ENCODE measurements at regions not wholly inside any gene's neighbourhood (a gene's known extent, or its start where the extent isn't known, plus 50 kb on each side); places are given as distances from the start of the nearest gene placed in this dataset.

DNA sequence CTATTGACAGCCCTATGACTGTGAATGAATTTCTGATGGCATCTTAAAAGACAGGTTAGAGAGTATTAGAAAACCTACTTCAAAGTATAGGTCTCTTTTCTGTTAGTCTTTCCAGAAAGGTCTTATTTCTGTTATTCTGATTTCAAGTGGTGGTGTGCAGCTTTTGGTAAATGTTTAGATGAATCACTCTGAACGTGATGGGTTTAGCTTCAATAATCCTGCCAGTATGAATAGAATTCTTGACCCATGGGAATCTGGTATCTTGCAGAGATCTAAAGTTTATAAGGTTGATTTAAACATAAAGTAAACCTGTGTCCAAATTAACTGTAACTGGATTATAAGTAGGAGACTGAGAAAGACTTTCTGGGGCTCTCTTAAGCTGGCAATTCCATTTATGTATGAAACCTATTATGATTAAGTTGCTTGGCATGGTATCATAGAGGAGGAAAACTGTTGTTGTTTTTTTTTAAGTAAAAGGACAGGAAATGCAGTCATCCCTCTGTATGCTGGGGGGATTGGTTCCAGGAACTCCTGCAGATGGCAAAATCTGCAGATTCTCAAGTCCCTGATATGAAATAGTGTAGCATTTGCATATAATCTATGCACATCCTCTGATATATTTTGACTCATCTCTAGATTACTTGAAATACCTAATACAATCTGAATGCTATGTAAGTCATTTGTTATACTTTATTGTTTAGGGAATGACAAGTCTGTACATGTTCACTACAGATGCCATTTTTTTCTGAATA, 77.0 kb upstream of the ADAMTS19 start:
- H2AFZ ChIP-seq (ENCODE audit: insufficient read depth, low read length, poor library complexity) = no peak overlapping the region
- no peaks in the 10 kb centered on the region for H3K79me1 ChIP-seq (ENCODE audit: low read length)
- no peak overlapping the region for H4K91ac ChIP-seq (ENCODE audit: low read depth, low read length)
- H3K36me3 ChIP-seq (ENCODE audit: control insufficient read depth in 1 of 2, insufficient read depth in 2 of 2, low read length in 2 of 2) = no peaks in the 10 kb centered on the region
- no peak overlapping the region for H2BK120ac ChIP-seq (ENCODE audit: insufficient read depth, low read length, poor library complexity)
- H2AK5ac ChIP-seq (ENCODE audit: low read length) = no peak overlapping the region
- H3K4me1 ChIP-seq (ENCODE audit: control insufficient read depth in 1 of 2, insufficient read depth in 2 of 2, low read length in 2 of 2) = peaks cover 0 to 3% of the 10 kb centered on the region in 2 experiments
- H3K4me2 ChIP-seq (ENCODE audit: low read length) = no peak overlapping the region
- no peak overlapping the region for H3K27ac ChIP-seq (ENCODE audit: low read depth, low read length)
- H3K4ac ChIP-seq (ENCODE audit: low read depth, low read length) = no peak overlapping the region
- H3K23ac ChIP-seq (ENCODE audit: low read length) = no peak overlapping the region
- H3K4me3 ChIP-seq (ENCODE audit: low read depth, low read length) = no peak overlapping the region
- H4K12ac ChIP-seq (ENCODE audit: low read depth, low read length) = no peak overlapping the region
- H3K27me3 ChIP-seq (ENCODE audit: insufficient read depth, low read length) = no peaks in the 10 kb centered on the region
- DNase-seq = no peak
- no peak overlapping the region for H3K18ac ChIP-seq (ENCODE audit: low read length)
- no peak overlapping the region for H4K8ac ChIP-seq (ENCODE audit: low read depth, low read length)
- H3K9ac ChIP-seq (ENCODE audit: low read length) = no peak overlapping the region
- H3K79me2 ChIP-seq (ENCODE audit: control insufficient read depth, insufficient read depth, low read length, poor library complexity) = no peaks in the 10 kb centered on the region
- H2BK5ac ChIP-seq (ENCODE audit: low read depth, low read length, poor library complexity) = no peak overlapping the region
- no CpG with 5 or more reads among the region's 1 CpG for WGBS (ENCODE audit: extremely low coverage, insufficient coverage, insufficient read length)
- H2BK12ac ChIP-seq (ENCODE audit: low read length) = no peak overlapping the region
- H3K9me3 ChIP-seq (ENCODE audit: insufficient read depth, low read depth, low read length) = no peaks in the 10 kb centered on the region
- H3K14ac ChIP-seq (ENCODE audit: low read length) = no peak overlapping the region

DNA sequence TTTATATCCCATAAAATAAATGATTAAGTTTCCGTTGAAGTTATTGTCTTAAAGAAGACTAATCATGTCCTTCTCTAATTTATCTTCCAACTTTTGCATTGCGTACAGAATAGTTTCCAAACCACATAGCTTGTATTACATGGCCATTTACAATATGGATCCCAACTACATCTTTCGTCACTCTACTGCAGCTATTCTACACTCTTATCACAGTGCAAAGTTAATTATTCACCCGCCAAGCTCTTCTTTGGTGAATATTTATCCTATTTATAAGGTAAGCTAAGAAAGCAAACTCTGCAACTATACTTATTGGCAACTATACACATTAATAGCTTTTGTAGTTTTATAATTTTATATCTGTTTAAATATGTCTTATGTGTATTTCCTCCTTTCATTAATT, 75.9 kb upstream of the ADAMTS19 start:
- Histone ChIP-seq H4K12ac (ENCODE audit: low read depth, low read length) (no peak overlapping the region), H3K18ac (ENCODE audit: low read length) (no peak overlapping the region), H4K8ac (ENCODE audit: low read depth, low read length) (no peak overlapping the region), H3K4me2 (ENCODE audit: low read length) (no peak overlapping the region), H3K4me1 (ENCODE audit: control insufficient read depth in 1 of 2, insufficient read depth in 2 of 2, low read length in 2 of 2) (peaks cover 0 to 3% of the 10 kb centered on the region in 2 experiments), H3K9me3 (ENCODE audit: insufficient read depth, low read depth, low read length) (no peaks in the 10 kb centered on the region), H3K4me3 (ENCODE audit: low read depth, low read length) (no peak overlapping the region), H4K91ac (ENCODE audit: low read depth, low read length) (no peak overlapping the region), H2AFZ (ENCODE audit: insufficient read depth, low read length, poor library complexity) (no peak overlapping the region), H3K9ac (ENCODE audit: low read length) (no peak overlapping the region), H3K36me3 (ENCODE audit: control insufficient read depth in 1 of 2, insufficient read depth in 2 of 2, low read length in 2 of 2) (no peaks in the 10 kb centered on the region), H2BK5ac (ENCODE audit: low read depth, low read length, poor library complexity) (no peak overlapping the region), H2BK12ac (ENCODE audit: low read length) (no peak overlapping the region), H3K14ac (ENCODE audit: low read length) (no peak overlapping the region), H3K79me1 (ENCODE audit: low read length) (no peaks in the 10 kb centered on the region), H3K27ac (ENCODE audit: low read depth, low read length) (no peak overlapping the region), H2BK120ac (ENCODE audit: insufficient read depth, low read length, poor library complexity) (no peak overlapping the region), H3K27me3 (ENCODE audit: insufficient read depth, low read length) (no peaks in the 10 kb centered on the region), H3K23ac (ENCODE audit: low read length) (no peak overlapping the region), H3K79me2 (ENCODE audit: control insufficient read depth, insufficient read depth, low read length, poor library complexity) (no peaks in the 10 kb centered on the region), H2AK5ac (ENCODE audit: low read length) (no peak overlapping the region), H3K4ac (ENCODE audit: low read depth, low read length) (no peak overlapping the region)
- no CpG with 5 or more reads among the region's 4 CpGs for WGBS (ENCODE audit: extremely low coverage, insufficient coverage, insufficient read length)
- no peak for DNase-seq

DNA sequence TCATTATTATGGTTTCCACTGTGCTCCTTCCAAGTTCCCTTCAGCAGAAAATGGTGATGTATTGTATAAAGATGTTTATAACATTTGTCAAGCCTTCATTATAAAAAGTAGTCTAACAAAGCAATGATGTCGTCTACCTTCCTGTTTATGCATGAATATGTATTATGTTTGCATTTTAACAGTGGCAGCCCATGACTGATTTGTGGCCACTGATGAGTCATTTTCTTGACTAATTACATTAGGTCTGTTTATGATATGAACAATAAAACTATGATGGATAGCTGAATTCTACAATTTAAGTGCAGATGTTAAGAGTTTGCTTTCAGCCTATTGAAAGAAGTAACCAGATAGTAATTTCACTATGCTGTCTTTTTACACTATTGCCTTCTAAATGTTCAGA, 75.4 kb upstream of the ADAMTS19 start:
- WGBS (ENCODE audit: extremely low coverage, insufficient coverage, insufficient read length) = no CpG with 5 or more reads among the region's 1 CpG

DNA sequence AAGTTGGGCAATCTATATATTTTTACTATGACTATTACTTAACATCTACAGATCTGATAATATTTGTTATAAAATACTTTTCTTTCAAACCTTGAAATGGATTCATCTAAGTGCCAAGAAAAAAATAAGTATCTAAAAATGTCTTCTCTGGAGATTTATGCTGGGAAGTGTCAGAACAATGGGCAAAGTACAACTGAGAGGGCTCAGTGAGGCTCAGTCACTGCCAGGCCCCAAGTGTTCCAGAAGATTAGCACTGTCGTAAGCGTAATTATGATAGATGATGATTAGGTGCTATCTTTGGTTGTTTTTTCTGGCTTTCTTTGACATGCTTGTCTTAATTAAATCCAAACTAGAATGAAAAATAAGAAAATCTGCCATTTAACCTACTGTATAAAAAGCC, 72.2 kb upstream of the ADAMTS19 start:
- Histone ChIP-seq H4K12ac (ENCODE audit: low read depth, low read length) (no peak overlapping the region), H3K36me3 (ENCODE audit: control insufficient read depth in 1 of 2, insufficient read depth in 2 of 2, low read length in 2 of 2) (no peaks in the 10 kb centered on the region), H4K8ac (ENCODE audit: low read depth, low read length) (no peak overlapping the region), H3K4me3 (ENCODE audit: low read depth, low read length) (no peak overlapping the region), H3K4me2 (ENCODE audit: low read length) (no peak overlapping the region), H3K18ac (ENCODE audit: low read length) (no peak overlapping the region), H2AK5ac (ENCODE audit: low read length) (no peak overlapping the region), H3K4ac (ENCODE audit: low read depth, low read length) (no peak overlapping the region), H3K79me1 (ENCODE audit: low read length) (no peaks in the 10 kb centered on the region), H3K14ac (ENCODE audit: low read length) (no peak overlapping the region), H3K9ac (ENCODE audit: low read length) (no peak overlapping the region), H3K4me1 (ENCODE audit: control insufficient read depth in 1 of 2, insufficient read depth in 2 of 2, low read length in 2 of 2) (no peaks in the 10 kb centered on the region), H3K27ac (ENCODE audit: low read depth, low read length) (no peak overlapping the region), H4K91ac (ENCODE audit: low read depth, low read length) (no peak overlapping the region), H3K27me3 (ENCODE audit: insufficient read depth, low read length) (no peaks in the 10 kb centered on the region), H2BK120ac (ENCODE audit: insufficient read depth, low read length, poor library complexity) (no peak overlapping the region), H2AFZ (ENCODE audit: insufficient read depth, low read length, poor library complexity) (no peak overlapping the region), H3K79me2 (ENCODE audit: control insufficient read depth, insufficient read depth, low read length, poor library complexity) (no peaks in the 10 kb centered on the region), H2BK12ac (ENCODE audit: low read length) (no peak overlapping the region), H2BK5ac (ENCODE audit: low read depth, low read length, poor library complexity) (no peak overlapping the region), H3K9me3 (ENCODE audit: insufficient read depth, low read depth, low read length) (no peaks in the 10 kb centered on the region), H3K23ac (ENCODE audit: low read length) (no peak overlapping the region)
- no CpG with 5 or more reads among the region's 2 CpGs for WGBS (ENCODE audit: extremely low coverage, insufficient coverage, insufficient read length)
- DNase-seq = no peak

More for the DNA sequence above, 75.4 kb upstream of the ADAMTS19 start:
- Histone ChIP-seq H3K4me2 (ENCODE audit: low read length) (no peak overlapping the region), H2BK5ac (ENCODE audit: low read depth, low read length, poor library complexity) (no peak overlapping the region), H3K27ac (ENCODE audit: low read depth, low read length) (no peak overlapping the region), H3K23ac (ENCODE audit: low read length) (no peak overlapping the region), H4K91ac (ENCODE audit: low read depth, low read length) (no peak overlapping the region), H3K9me3 (ENCODE audit: insufficient read depth, low read depth, low read length) (no peaks in the 10 kb centered on the region), H3K14ac (ENCODE audit: low read length) (no peak overlapping the region), H3K27me3 (ENCODE audit: insufficient read depth, low read length) (no peaks in the 10 kb centered on the region), H4K8ac (ENCODE audit: low read depth, low read length) (no peak overlapping the region), H3K4me3 (ENCODE audit: low read depth, low read length) (no peak overlapping the region), H3K4ac (ENCODE audit: low read depth, low read length) (no peak overlapping the region), H3K36me3 (ENCODE audit: control insufficient read depth in 1 of 2, insufficient read depth in 2 of 2, low read length in 2 of 2) (no peaks in the 10 kb centered on the region), H3K4me1 (ENCODE audit: control insufficient read depth in 1 of 2, insufficient read depth in 2 of 2, low read length in 2 of 2) (no peaks in the 10 kb centered on the region), H3K9ac (ENCODE audit: low read length) (no peak overlapping the region), H4K12ac (ENCODE audit: low read depth, low read length) (no peak overlapping the region), H2AK5ac (ENCODE audit: low read length) (no peak overlapping the region), H3K18ac (ENCODE audit: low read length) (no peak overlapping the region), H2BK120ac (ENCODE audit: insufficient read depth, low read length, poor library complexity) (no peak overlapping the region), H2BK12ac (ENCODE audit: low read length) (no peak overlapping the region), H3K79me1 (ENCODE audit: low read length) (no peaks in the 10 kb centered on the region), H3K79me2 (ENCODE audit: control insufficient read depth, insufficient read depth, low read length, poor library complexity) (no peaks in the 10 kb centered on the region), H2AFZ (ENCODE audit: insufficient read depth, low read length, poor library complexity) (no peak overlapping the region)
- DNase-seq = no peak
